Endothelial cell of hepatic sinusoid (primary cell): ENCODE measurements at regions not wholly inside any gene's neighbourhood (a gene's known extent, or its start where the extent isn't known, plus 50 kb on each side); places are given as distances from the start of the nearest gene placed in this dataset.

Experiments used
- in situ Hi-C: cut with HindIII; loops from 2 replicates; pipeline ENCODE4 v1.10.0; 2017; ENCODE audit warnings: low sequenced_read_pairs

DNA sequence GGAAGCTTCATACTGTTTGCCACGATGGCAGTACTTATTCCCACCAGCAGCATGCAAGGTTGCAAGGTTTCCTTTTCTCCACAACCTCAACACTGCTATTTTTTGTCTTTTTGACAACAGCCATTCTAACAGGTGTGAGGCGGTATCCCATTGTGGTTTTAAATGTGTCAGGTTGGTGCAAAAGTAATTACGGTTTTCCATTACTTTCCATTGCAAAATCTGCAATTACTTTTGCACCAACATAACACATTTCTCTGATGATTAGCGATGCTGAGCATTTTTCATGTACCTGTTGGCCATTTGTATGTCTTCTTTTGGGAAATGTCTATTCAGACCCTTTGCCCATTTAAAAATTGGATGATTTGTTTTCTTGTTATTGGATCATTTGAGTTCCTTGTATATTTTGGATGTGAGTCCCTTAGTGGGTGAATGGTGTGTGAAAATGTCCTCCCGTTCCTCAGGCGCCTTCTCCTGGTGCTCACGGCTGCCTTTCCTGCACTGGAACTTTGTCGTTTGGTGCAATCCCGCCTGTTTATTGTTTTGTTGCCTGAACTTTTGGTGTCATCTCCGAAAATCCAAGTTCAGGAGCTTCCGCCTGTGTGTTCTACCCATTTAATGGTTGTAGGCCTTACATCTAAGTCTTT, 213.6 kb downstream of the KIF26A start:
- in situ Hi-C loops: no loop called here

- in situ Hi-C loops: no loop called here
Measured at GRCh38 chr14:104352493-104353220, 214.3 kb downstream of the KIF26A start.

GRCh38 chr14:104353221-104353920, 215.0 kb downstream of the KIF26A start:
- in situ Hi-C loops: no loop called here

- in situ Hi-C loops: no loop called here
Measured at GRCh38 chr14:104353921-104354701, 215.7 kb downstream of the KIF26A start.

DNA sequence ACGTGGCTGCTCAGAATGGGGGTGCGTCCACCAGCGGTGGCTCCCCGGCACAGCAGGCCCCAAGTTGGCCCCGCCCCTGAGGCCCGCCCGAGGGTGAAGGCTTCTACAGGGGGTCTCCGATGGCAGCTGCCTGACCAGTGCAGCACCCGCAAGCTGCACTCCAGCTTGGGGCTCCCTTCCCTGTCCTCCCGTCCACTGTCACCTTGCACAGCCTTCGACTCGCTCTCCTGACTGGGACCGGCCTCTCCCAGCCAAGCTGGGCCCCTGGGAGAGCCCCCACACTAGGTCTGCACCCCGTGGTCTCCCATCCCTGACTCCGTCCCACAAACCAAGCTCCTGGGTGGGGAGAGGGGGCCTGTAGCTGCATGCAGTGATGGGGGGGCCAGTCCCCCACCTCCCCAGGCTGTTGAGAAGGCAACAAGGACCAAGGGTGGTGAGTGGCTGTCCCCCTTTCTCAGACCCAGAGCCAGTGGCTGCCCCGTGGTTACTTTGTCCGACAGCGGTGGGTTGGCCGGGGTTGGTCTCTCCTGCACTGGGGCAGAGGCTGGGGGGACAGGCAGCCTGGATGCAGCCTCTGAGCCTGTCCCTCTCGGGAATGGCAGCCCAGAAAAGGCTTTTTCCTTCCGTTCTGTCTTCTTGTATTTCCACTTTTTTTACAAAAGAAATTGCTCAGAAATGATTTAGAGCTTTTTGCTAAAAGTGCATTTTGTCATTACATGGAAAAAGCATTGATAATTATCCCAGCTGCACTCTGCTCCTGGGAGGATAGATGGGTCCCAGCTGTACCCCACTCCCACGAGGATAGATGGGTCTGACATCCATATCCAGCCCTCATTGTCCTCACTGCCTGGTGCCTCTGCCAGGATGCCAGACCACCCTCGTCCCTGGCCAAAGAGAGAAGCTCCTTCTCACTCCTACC, 217.0 kb downstream of the KIF26A start:
- in situ Hi-C loops: no loop called here

- in situ Hi-C loops: no loop called here
Measured at GRCh38 chr14:104356020-104356737, 217.8 kb downstream of the KIF26A start.

- in situ Hi-C loops: no loop called here
Measured at GRCh38 chr14:104356738-104357688, 218.6 kb downstream of the KIF26A start.

GRCh38 chr14:104357689-104358527, 219.5 kb downstream of the KIF26A start:
- in situ Hi-C loops: no loop called here

DNA sequence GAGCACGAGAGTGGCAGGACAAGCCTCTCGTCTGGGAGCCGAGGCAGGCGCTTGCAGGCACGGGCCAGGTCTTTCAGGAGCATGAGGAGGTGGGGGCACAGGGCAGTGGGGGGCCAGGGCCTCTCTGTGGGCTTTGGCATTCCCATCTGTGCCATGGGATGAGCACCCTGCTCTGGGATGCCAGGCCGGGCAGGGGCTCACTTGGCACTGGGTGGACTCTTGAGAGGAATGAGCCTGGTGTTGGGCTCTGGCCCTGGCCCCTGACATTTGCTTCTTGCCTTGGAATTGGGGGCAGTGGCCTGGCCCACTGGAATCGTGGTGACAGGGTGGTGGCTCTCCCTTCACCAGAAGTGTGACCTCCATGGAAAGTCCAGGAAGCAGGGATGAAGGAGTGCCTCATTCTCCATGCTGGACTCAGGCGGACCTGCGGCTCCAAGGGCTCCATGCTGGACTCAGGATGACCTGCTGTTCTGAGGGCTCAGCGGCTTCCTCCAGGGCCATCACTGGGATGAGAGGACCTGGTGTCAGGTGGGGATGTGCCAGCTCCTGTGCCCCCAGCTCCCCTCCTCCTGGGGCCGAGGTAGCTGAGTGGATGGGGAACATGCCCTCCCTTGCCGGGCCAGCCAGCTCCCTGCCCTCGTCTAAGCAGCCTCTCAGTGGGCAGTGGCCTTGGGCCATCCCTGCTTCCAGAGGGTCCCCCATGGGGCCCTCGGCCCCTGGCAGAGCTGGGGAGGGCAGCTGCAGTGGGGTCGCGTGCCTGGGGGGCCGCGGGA, 220.3 kb downstream of the KIF26A start:
- in situ Hi-C loops: no loop called here

DNA sequence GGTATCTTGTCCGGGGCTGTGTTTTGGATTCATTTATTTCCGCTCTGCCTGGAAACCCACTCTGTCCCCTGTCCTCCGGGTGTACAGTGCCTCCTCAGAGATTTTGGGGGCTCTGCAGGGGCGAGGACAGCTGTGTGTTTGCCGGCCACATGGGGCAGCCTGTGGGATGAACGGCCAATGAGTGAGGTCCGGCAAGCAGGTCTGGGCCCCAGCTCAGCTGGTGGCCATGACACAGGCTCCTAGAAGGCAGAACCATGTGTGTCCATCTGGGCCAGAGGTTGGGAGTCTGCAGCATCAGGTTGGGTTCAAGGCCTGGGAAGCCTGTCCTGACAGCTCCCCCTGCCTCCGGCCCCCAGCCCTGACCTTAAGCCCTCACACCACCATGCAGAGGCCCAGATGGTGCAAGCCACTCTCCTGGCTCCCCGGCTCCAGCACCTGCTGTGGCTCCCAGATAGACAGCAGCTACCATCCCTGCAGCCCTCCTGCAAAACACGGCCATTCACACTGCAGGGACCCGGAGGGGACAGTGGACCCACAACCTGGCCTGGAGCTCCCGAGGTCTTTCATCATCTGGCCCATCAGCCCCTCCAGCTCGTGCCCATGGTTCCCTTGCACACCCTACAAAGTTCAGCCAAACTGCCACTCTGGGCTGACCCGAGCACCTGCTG, 220.1 kb upstream of the C14orf180 start:
- in situ Hi-C loops: no loop called here

DNA sequence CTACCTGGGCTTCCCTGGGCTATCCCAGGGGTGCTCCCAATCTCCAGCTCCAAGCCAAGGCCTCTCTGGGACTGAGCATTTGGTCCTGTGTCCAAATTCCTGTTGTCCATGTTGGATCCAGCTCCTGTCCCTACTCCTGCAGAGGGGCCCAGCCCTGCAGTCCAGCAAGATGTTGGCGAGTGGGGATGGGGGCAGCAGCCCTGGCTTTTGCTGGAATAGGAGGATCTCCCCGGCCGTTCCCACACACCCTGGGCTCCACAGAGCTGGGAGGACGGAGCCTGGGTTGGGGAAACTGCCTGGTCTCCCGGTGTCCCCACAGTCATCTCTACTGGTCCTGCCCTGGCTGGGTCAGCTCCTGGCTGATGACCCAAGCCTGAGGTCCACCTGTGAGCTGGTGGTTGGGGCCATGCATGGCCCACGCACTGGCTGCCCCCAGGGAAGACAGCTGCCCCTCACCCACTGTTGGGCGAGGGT, 219.6 kb upstream of the C14orf180 start:
- in situ Hi-C loops: no loop called here

DNA sequence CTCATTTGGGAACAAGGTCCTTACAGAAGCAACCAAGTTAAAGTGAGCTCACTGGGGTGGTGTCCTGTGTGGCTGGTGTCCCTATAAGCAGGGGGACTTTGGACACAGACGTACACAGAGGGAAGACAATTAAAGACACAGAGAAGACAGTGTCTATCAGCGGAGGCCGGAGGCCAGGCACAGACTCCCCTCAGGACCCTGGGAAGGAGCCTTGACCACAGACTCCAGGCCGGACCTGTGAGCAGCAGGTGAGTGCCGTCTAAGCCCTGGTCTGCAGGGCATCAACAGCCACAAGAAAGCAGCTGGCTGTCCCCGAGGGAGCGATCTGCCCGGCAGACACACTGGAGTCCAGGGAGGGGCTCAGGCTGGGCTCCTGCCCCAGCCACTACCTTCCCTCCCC, 219.1 kb upstream of the C14orf180 start:
- in situ Hi-C loops: no loop called here

DNA sequence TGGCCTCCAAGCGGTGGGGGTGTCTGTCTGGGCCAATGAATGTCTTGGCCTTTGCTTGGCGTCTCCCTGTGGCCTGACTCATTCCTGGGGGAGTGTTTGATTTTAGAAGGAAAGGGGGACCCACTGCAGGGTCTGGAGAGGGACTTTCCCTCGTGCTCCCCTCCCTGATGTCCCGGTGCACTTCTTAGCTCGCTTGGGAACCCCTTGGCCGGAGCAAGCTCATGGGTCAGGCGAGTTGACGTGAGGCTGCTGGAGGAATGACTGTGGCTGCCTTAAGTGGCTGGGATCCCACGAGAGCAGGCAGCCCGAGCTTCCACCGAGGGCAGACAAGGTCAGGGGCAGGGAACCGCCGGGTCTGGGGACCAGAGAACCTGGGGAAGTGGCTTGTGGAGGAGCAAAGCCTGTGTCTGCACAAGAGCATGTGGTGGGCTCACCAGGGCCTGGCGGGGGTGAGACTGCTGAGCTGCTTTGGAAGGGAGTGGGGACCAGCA, 218.4 kb upstream of the C14orf180 start:
- in situ Hi-C loops: no loop called here

GRCh38 chr14:104361921-104362681, 217.5 kb upstream of the C14orf180 start:
- in situ Hi-C loops: no loop called here
